Neural cell (in vitro differentiated cells): ENCODE measurements at regions not wholly inside any gene's neighbourhood (a gene's known extent, or its start where the extent isn't known, plus 50 kb on each side); places are given as distances from the start of the nearest gene placed in this dataset.
A peak's percentile ranks its signal among the peaks of the same experiment; 100 is the strongest.

Source experiments
- H2AFZ ChIP-seq: fragments of 200-600, 300-800 bp; sonication (generic), shearing (Covaris generic); 2 replicates; pipeline ENCODE4 v1.6.0; 2014; ENCODE audit warnings: low read depth, mild to moderate bottlenecking, antibody characterized with exemption, low read length, moderate library complexity
- H3F3A ChIP-seq: fragments of 200-600 bp; shearing (Covaris generic); 2 replicates; pipeline ENCODE4 v1.6.1; 2016; ENCODE audit warnings: mild to moderate bottlenecking, moderate library complexity, mixed read lengths, antibody characterized with exemption, low read length; ENCODE audit not compliant: insufficient read depth, poor library complexity, severe bottlenecking
- H3K27ac ChIP-seq: fragments of 200-600, 300-800 bp; sonication (generic), shearing (Covaris generic); 2 replicates; pipeline ENCODE4 v1.5.1; 2014; ENCODE audit warnings: mild to moderate bottlenecking, low read length, moderate library complexity
- H3K27me3 ChIP-seq: fragments of 300-800, 200-600 bp; sonication (generic), shearing (Covaris generic); 2 replicates; pipeline ENCODE4 v1.6.0; 2014; ENCODE audit warnings: mild to moderate bottlenecking, low read depth, low read length, moderate library complexity; ENCODE audit not compliant: insufficient read depth
- H3K36me3 ChIP-seq: fragments of 300-800, 200-600 bp; sonication (generic), shearing (Covaris generic); 2 replicates; pipeline ENCODE4 v1.5.1; 2014; ENCODE audit warnings: mild to moderate bottlenecking, antibody characterized with exemption, low read length, moderate library complexity; ENCODE audit not compliant: insufficient read depth
- H3K4me2 ChIP-seq: fragments of 300-800, 200-600 bp; sonication (generic), shearing (Covaris generic); 2 replicates; pipeline ENCODE4 v1.6.0; 2014; ENCODE audit warnings: mild to moderate bottlenecking, low read length
- H3K4me3 ChIP-seq: fragments of 300-800, 200-600 bp; sonication (generic), shearing (Covaris generic); 2 replicates; pipeline ENCODE4 v1.5.1; 2014; ENCODE audit warnings: mild to moderate bottlenecking, low read length, moderate library complexity
- H3K79me2 ChIP-seq: fragments of 200-600 bp; shearing (Covaris generic); replicated peaks from 2 replicates; pipeline ENCODE4 v1.6.0; 2014; ENCODE audit warnings: mild to moderate bottlenecking, low read length, moderate library complexity; ENCODE audit not compliant: insufficient read depth
- H3K9ac ChIP-seq: fragments of 300-800, 200-600 bp; sonication (generic), shearing (Covaris generic); 2 replicates; pipeline ENCODE4 v1.6.1; 2016; ENCODE audit warnings: mild to moderate bottlenecking, low read length, mixed read lengths
- H3K9me2 ChIP-seq: fragments of 200-600 bp; shearing (Covaris generic); 2 replicates; pipeline ENCODE4 v1.6.1; 2016; ENCODE audit warnings: mild to moderate bottlenecking, low read length, mixed read lengths; ENCODE audit not compliant: insufficient read depth
- H3K9me3 ChIP-seq: fragments of 200-600, 300-800 bp; sonication (generic), shearing (Covaris generic); 2 replicates; pipeline ENCODE4 v1.6.1; 2016; ENCODE audit warnings: mild to moderate bottlenecking, mixed run types, low read length, moderate library complexity, mixed read lengths
- H4K20me1 ChIP-seq: fragments of 200-600 bp; shearing (Covaris generic); 2 replicates; pipeline ENCODE4 v1.6.1; 2016; ENCODE audit warnings: mild to moderate bottlenecking, mixed run types; ENCODE audit not compliant: insufficient read depth
- CTCF ChIP-seq: fragments of 450-650 bp; IDR thresholded peaks from 2 replicates; pipeline ENCODE4 v1.5.1; 2014; ENCODE audit warnings: antibody characterized with exemption, mild to moderate bottlenecking, moderate library complexity; ENCODE audit not compliant: poor library complexity, severe bottlenecking
- EP300 ChIP-seq: fragments of 450-650 bp; conservative IDR thresholded peaks from 2 replicates; pipeline ENCODE4 v1.6.1; 2014; ENCODE audit warnings: antibody characterized with exemption, mild to moderate bottlenecking, moderate library complexity; ENCODE audit not compliant: poor library complexity, severe bottlenecking
- EZH2 ChIP-seq: fragments of 200-600, 300-800 bp; shearing (Covaris generic), sonication (generic); IDR thresholded peaks from 2 replicates; pipeline ENCODE4 v1.6.1; 2014; ENCODE audit warnings: antibody characterized with exemption, low read length, borderline replicate concordance, mild to moderate bottlenecking; ENCODE audit not compliant: insufficient read depth, poor library complexity, severe bottlenecking
- MXI1 ChIP-seq: fragments of 450-650 bp; conservative IDR thresholded peaks from 2 replicates; pipeline ENCODE4 v1.6.1; 2014; ENCODE audit warnings: antibody characterized with exemption, mild to moderate bottlenecking; ENCODE audit not compliant: poor library complexity, severe bottlenecking
- POLR2AphosphoS5 ChIP-seq: IDR thresholded peaks from 2 replicates; pipeline ENCODE4 v1.6.1; 2012
- RAD21 ChIP-seq: fragments of 450-650 bp; conservative IDR thresholded peaks from 2 replicates; pipeline ENCODE4 v1.6.1; 2014; ENCODE audit warnings: antibody characterized with exemption, mild to moderate bottlenecking, moderate library complexity
- REST ChIP-seq: IDR thresholded peaks from 2 replicates; pipeline ENCODE4 v1.6.1; 2012; ENCODE audit warnings: borderline replicate concordance
- SMC3 ChIP-seq: fragments of 450-650 bp; conservative IDR thresholded peaks from 2 replicates; pipeline ENCODE4 v1.6.1; 2014; ENCODE audit warnings: antibody characterized with exemption, mild to moderate bottlenecking, moderate library complexity; ENCODE audit not compliant: poor library complexity
- TAF1 ChIP-seq: IDR thresholded peaks from 2 replicates; pipeline ENCODE4 v1.6.1; 2012; ENCODE audit warnings: low read depth

GRCh38 chr22:27573280-27574001 lies 228.1 kb downstream of the MN1 start:
- no peaks in the 10 kb centered on the region for H3K36me3 ChIP-seq
- no peaks in the 10 kb centered on the region for H3K9me2 ChIP-seq
- TF ChIP-seq SMC3 (peak; percentile 44), REST (peak; percentile 82), EP300 (peak; percentile 28), EZH2 (no peak), RAD21 (peak; percentile 64)
- H3F3A ChIP-seq, result no peaks in the 10 kb centered on the region
- no peaks in the 10 kb centered on the region for H3K9me3 ChIP-seq
- H3K9ac ChIP-seq, result peak overlapping the region; percentile 69
- peak overlapping the region; percentile 55 for H3K4me3 ChIP-seq
- no peaks in the 10 kb centered on the region for H4K20me1 ChIP-seq
- H2AFZ ChIP-seq, result no peak overlapping the region
- peak overlapping the region; percentile 40 for H3K4me2 ChIP-seq
- peak overlapping the region; percentile 74 for H3K27ac ChIP-seq
- no peaks in the 10 kb centered on the region for H3K27me3 ChIP-seq
- no peaks in the 10 kb centered on the region for H3K79me2 ChIP-seq

- Histone ChIP-seq H3K27ac (peak overlapping the region; percentile 74), H3K79me2 (no peaks in the 10 kb centered on the region), H3F3A (no peaks in the 10 kb centered on the region), H3K27me3 (no peaks in the 10 kb centered on the region), H4K20me1 (no peaks in the 10 kb centered on the region), H2AFZ (no peak overlapping the region), H3K4me3 (peak overlapping the region; percentile 55), H3K9me3 (no peaks in the 10 kb centered on the region), H3K9ac (peak overlapping the region; percentile 69), H3K4me2 (peak overlapping the region; percentile 40), H3K36me3 (no peaks in the 10 kb centered on the region), H3K9me2 (no peaks in the 10 kb centered on the region)
- TF ChIP-seq POLR2AphosphoS5 (no peak), MXI1 (no peak), TAF1 (no peak), SMC3 (no peak), EZH2 (no peak), REST (no peak), EP300 (no peak), RAD21 (no peak), CTCF (no peak)
Measured at GRCh38 chr22:27574002-27574366, 227.6 kb downstream of the MN1 start.
